ENCODE measurements at regions not wholly inside any gene's neighbourhood (a gene's known extent, or its start where the extent isn't known, plus 50 kb on each side); places are given as distances from the start of the nearest gene placed in this dataset.

GRCh38 chr1:90296327-90296726 is 301.4 kb downstream of the ZNF326 start:
- TF ChIP-seq CTCF (IDR thresholded peaks at IDR 0.05; ENCODE audit: insufficient read depth, low read length), result no peak
- no peak for TF ChIP-seq POLR2AphosphoS5 (IDR thresholded peaks at IDR 0.05; ENCODE audit: low read depth)
- TF ChIP-seq, protein P1, sequence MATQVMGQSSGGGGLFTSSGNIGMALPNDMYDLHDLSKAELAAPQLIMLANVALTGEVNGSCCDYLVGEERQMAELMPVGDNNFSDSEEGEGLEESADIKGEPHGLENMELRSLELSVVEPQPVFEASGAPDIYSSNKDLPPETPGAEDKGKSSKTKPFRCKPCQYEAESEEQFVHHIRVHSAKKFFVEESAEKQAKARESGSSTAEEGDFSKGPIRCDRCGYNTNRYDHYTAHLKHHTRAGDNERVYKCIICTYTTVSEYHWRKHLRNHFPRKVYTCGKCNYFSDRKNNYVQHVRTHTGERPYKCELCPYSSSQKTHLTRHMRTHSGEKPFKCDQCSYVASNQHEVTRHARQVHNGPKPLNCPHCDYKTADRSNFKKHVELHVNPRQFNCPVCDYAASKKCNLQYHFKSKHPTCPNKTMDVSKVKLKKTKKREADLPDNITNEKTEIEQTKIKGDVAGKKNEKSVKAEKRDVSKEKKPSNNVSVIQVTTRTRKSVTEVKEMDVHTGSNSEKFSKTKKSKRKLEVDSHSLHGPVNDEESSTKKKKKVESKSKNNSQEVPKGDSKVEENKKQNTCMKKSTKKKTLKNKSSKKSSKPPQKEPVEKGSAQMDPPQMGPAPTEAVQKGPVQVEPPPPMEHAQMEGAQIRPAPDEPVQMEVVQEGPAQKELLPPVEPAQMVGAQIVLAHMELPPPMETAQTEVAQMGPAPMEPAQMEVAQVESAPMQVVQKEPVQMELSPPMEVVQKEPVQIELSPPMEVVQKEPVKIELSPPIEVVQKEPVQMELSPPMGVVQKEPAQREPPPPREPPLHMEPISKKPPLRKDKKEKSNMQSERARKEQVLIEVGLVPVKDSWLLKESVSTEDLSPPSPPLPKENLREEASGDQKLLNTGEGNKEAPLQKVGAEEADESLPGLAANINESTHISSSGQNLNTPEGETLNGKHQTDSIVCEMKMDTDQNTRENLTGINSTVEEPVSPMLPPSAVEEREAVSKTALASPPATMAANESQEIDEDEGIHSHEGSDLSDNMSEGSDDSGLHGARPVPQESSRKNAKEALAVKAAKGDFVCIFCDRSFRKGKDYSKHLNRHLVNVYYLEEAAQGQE (IDR thresholded peaks at IDR 0.05; ENCODE audit: insufficient replicate concordance, low read depth), result no peak

Measured in HL-60 (cell line).